K562 (cell line): ENCODE measurements at regions not wholly inside any gene's neighbourhood (a gene's known extent, or its start where the extent isn't known, plus 50 kb on each side); places are given as distances from the start of the nearest gene placed in this dataset.
A peak's percentile ranks its signal among the peaks of the same experiment; 100 is the strongest.

Experiments used
- CHD2 ChIP-seq: IDR thresholded peaks from 2 replicates; pipeline ENCODE4 v1.6.1; 2011; ENCODE audit warnings: low read depth, low read length
- ETV1 ChIP-seq: fragments of 450-650 bp; conservative IDR thresholded peaks from 2 replicates; pipeline ENCODE4 v1.6.1; 2016; ENCODE audit warnings: missing genetic modification characterization, control low read depth, low read depth, missing compliant biosample characterization
- ETV6 ChIP-seq, 3 experiments: fragments of 150-350 bp in 1 of 3; sonication (generic) in 1 of 3; formaldehyde crosslinking in 1 of 3; IDR thresholded peaks; 2 replicates each; pipeline versions ENCODE4 v1.6.1 to v1.8.0; 2014 to 2022; ENCODE audit warnings: borderline replicate concordance in 2 of 3, low read depth in 2 of 3, antibody characterized with exemption in 1 of 3, low read length in 1 of 3, mild to moderate bottlenecking in 1 of 3, missing genetic modification reagents in 1 of 3
- NFATC3 ChIP-seq: fragments of 450-650 bp; IDR thresholded peaks from 2 replicates; pipeline ENCODE4 v1.6.1; 2017; ENCODE audit warnings: mild to moderate bottlenecking
- POLR2A ChIP-seq: fragments of 450-650 bp; conservative IDR thresholded peaks from 2 replicates; pipeline ENCODE4 v1.6.1; 2016
- ZNF354B ChIP-seq: fragments of 250-450 bp; sonication (Bioruptor Pico); IDR thresholded peaks from 2 replicates; pipeline ENCODE4 v1.4.0; 2020
- TF ChIP-seq, protein P1 (sequence below), 2 experiments: fragments of 450-650 bp; formaldehyde crosslinking in 1 of 2; IDR thresholded peaks; 2 replicates each; pipeline versions ENCODE4 v1.4.0 to v1.6.1; 2014 to 2020; ENCODE audit warnings: mild to moderate bottlenecking in 2 of 2, borderline replicate concordance in 1 of 2, low read depth in 1 of 2
- TF ChIP-seq, protein P2 (sequence below), 3 experiments: IDR thresholded peaks in 2 of 3; conservative IDR thresholded peaks in 1 of 3; 2 replicates each; pipeline ENCODE4 v1.5.1; 2011 to 2012; ENCODE audit warnings: low read length in 3 of 3, mild to moderate bottlenecking in 3 of 3, control low read depth in 2 of 3, improper control_type of control experiment in 1 of 3, inconsistent platforms in 1 of 3, low read depth in 1 of 3, mixed read lengths in 1 of 3, moderate library complexity in 1 of 3; ENCODE audit not compliant: insufficient read depth in 2 of 3

DNA sequence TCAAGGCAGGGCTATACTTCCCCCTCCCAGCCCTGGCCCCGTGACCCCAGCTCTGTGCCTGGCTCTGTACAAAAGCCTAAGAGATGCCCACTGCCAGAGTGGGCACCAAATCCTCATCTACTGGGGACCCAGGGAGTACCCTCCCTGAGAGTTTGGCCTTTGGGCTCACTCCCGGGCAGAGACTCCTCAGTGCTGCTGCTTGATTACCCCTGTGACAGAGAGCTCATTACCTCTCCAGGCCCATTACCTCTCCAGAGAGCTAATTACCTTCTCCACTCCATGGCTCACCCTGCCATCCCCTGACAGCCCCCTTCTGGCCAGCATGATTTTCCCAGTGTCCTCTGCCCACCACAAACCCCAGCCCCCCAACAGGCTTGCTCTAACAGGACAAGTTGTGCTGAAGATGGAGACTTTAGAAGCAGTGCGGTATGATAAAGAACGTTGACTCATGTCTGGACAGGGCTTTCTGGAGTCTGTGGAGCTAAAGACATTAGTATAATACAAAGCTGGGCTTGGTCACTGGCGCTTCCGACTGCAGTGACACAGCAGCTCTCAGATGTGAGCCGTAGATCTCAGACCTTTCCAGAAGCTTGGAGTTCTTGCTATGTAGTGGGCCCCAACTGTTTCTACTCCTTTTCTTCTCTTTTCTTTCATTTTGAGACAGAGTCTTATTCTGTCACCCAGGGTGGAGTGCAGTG lies 111.3 kb upstream of the KCTD7 start:
- no peak for TF ChIP-seq ZNF354B (CRISPR knock-in tag)
- TF ChIP-seq, protein P1, sequence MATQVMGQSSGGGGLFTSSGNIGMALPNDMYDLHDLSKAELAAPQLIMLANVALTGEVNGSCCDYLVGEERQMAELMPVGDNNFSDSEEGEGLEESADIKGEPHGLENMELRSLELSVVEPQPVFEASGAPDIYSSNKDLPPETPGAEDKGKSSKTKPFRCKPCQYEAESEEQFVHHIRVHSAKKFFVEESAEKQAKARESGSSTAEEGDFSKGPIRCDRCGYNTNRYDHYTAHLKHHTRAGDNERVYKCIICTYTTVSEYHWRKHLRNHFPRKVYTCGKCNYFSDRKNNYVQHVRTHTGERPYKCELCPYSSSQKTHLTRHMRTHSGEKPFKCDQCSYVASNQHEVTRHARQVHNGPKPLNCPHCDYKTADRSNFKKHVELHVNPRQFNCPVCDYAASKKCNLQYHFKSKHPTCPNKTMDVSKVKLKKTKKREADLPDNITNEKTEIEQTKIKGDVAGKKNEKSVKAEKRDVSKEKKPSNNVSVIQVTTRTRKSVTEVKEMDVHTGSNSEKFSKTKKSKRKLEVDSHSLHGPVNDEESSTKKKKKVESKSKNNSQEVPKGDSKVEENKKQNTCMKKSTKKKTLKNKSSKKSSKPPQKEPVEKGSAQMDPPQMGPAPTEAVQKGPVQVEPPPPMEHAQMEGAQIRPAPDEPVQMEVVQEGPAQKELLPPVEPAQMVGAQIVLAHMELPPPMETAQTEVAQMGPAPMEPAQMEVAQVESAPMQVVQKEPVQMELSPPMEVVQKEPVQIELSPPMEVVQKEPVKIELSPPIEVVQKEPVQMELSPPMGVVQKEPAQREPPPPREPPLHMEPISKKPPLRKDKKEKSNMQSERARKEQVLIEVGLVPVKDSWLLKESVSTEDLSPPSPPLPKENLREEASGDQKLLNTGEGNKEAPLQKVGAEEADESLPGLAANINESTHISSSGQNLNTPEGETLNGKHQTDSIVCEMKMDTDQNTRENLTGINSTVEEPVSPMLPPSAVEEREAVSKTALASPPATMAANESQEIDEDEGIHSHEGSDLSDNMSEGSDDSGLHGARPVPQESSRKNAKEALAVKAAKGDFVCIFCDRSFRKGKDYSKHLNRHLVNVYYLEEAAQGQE (IDR thresholded peaks at IDR 0.05; ENCODE audit: borderline replicate concordance), result no peak
- TF ChIP-seq, protein P1 (CRISPR knock-in tag; IDR thresholded peaks at IDR 0.05; ENCODE audit: low read depth), result no peak
- TF ChIP-seq, protein P2, sequence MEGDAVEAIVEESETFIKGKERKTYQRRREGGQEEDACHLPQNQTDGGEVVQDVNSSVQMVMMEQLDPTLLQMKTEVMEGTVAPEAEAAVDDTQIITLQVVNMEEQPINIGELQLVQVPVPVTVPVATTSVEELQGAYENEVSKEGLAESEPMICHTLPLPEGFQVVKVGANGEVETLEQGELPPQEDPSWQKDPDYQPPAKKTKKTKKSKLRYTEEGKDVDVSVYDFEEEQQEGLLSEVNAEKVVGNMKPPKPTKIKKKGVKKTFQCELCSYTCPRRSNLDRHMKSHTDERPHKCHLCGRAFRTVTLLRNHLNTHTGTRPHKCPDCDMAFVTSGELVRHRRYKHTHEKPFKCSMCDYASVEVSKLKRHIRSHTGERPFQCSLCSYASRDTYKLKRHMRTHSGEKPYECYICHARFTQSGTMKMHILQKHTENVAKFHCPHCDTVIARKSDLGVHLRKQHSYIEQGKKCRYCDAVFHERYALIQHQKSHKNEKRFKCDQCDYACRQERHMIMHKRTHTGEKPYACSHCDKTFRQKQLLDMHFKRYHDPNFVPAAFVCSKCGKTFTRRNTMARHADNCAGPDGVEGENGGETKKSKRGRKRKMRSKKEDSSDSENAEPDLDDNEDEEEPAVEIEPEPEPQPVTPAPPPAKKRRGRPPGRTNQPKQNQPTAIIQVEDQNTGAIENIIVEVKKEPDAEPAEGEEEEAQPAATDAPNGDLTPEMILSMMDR (IDR thresholded peaks at IDR 0.05 in 2 of 3, conservative IDR thresholded peaks at IDR 0.05 in 1 of 3; ENCODE audit: insufficient read depth in 2 of 3, low read depth in 1 of 3, low read length in 3 of 3), result 0 out of 6 replicates have a peak, but pooled peaks of 1 of the 3 experiments have one; percentile 11
- no peak for TF ChIP-seq ETV1 (tag)
- TF ChIP-seq CHD2, result no peak
- TF ChIP-seq ETV6 (IDR thresholded peaks at IDR 0.05; ENCODE audit: borderline replicate concordance in 1 of 2, low read depth in 2 of 2, low read length in 1 of 2), result no peak
- no peak for TF ChIP-seq ETV6 (CRISPR knock-in tag; IDR thresholded peaks at IDR 0.05; ENCODE audit: borderline replicate concordance)
- no peak for TF ChIP-seq NFATC3
- no peak for TF ChIP-seq POLR2A
